Tibial artery (tissue), 4 donors: ENCODE measurements at regions not wholly inside any gene's neighbourhood (a gene's known extent, or its start where the extent isn't known, plus 50 kb on each side); places are given as distances from the start of the nearest gene placed in this dataset.

Experiments
- DNase-seq, 2 donors: peaks; one replicate each; pipeline ENCODE4 v3.0.0-alpha.2; 2019
- H3K27ac ChIP-seq, 2 donors: fragments of 200-600 bp; sonication (generic) in 1 of 2; 1 replicate in 1 of 2; 2 replicates in 1 of 2; pipeline ENCODE4 v1.5.1; 2018 to 2019; ENCODE audit warnings: mild to moderate bottlenecking in 1 of 2
- H3K27me3 ChIP-seq, 2 donors: fragments of 200-600 bp; sonication (generic) in 1 of 2; one replicate each; pipeline versions ENCODE4 v1.5.1 to v1.6.0; 2016 to 2019
- H3K36me3 ChIP-seq, 3 donors: fragments of 200-600 bp; sonication (generic) in 2 of 3; one replicate each; pipeline ENCODE4 v1.5.1; 2016 to 2019; ENCODE audit warnings: mild to moderate bottlenecking in 2 of 3
- H3K4me1 ChIP-seq, 4 donors: fragments of 200-600 bp; sonication (generic) in 2 of 4; 1 replicate in 3 of 4; 2 replicates in 1 of 4; pipeline ENCODE4 v1.5.1; 2016 to 2019
- H3K4me3 ChIP-seq, 2 donors: fragments of 200-600 bp; sonication (generic) in 1 of 2; 1 replicate in 1 of 2; 2 replicates in 1 of 2; pipeline ENCODE4 v1.5.1; 2018 to 2019; ENCODE audit warnings: mild to moderate bottlenecking in 2 of 2
- H3K9me3 ChIP-seq, 3 donors: fragments of 200-600 bp; sonication (generic) in 1 of 3; one replicate each; pipeline ENCODE4 v1.5.1; 2016 to 2019
- intact Hi-C: fragments of 100-400 bp; cut with DNase I; formaldehyde crosslinking; loops from one replicate; pipeline ENCODE4 v1.15.0; 2023; ENCODE audit warnings: low total_unique reads
- TF ChIP-seq, protein P1 (sequence below), 2 experiments: fragments of 200-600 bp in 1 of 2; fragments of 450-650 bp in 1 of 2; IDR thresholded peaks; one replicate each; pipeline ENCODE4 v1.5.1; 2017 to 2019; ENCODE audit warnings: antibody characterized with exemption in 2 of 2, mild to moderate bottlenecking in 1 of 2, moderate library complexity in 1 of 2

DNA sequence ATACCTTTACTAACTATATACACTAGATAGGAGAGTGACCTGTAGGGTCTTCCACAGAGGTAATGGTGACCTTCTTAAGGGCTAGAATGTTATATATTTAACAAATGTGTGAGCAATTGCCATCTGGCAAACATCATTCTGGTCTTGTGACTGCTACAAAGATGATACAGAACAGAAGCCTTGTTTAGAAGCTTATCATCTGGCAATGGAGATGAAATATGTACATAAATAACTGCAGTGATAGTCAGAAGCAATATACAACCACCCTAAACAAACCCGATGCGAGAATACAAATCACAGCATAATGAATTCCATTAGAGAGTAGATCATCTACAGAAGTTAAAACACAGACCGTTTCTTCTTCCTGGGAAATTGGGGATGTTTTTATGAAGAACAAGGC lies 952.7 kb upstream of the SLIT2 start:
- Histone ChIP-seq H3K27me3 (no peaks in the 10 kb centered on the region), H3K9me3 (no peaks in the 10 kb centered on the region), H3K36me3 (no peaks in the 10 kb centered on the region), H3K4me3 (no peak overlapping the region), H3K4me1 (no peaks in the 10 kb centered on the region), H3K27ac (no peak overlapping the region)
- TF ChIP-seq, protein P1, sequence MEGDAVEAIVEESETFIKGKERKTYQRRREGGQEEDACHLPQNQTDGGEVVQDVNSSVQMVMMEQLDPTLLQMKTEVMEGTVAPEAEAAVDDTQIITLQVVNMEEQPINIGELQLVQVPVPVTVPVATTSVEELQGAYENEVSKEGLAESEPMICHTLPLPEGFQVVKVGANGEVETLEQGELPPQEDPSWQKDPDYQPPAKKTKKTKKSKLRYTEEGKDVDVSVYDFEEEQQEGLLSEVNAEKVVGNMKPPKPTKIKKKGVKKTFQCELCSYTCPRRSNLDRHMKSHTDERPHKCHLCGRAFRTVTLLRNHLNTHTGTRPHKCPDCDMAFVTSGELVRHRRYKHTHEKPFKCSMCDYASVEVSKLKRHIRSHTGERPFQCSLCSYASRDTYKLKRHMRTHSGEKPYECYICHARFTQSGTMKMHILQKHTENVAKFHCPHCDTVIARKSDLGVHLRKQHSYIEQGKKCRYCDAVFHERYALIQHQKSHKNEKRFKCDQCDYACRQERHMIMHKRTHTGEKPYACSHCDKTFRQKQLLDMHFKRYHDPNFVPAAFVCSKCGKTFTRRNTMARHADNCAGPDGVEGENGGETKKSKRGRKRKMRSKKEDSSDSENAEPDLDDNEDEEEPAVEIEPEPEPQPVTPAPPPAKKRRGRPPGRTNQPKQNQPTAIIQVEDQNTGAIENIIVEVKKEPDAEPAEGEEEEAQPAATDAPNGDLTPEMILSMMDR (IDR thresholded peaks at IDR 0.05), result no peak
- DNase-seq, result no peak
- intact Hi-C loops, result no loop called here

DNA sequence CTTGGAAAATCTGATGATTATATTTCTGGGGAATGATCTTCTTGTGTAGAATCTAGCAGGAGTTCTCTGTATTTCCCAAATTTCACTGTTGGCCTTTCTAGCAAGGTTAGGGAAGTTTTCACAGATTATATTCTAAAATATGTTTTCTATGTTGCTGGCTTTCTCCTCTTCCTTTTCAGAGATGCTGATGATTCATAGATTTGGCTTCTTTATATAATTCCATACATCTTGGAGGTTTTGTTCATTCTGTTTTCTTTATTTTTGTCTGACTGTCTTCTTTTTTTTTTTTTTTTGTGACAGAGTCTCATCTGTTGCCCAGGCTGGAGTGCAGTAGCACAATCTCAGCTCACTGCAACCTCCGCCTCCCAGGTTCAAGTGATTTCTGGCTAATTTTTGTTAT lies 957.9 kb upstream of the SLIT2 start:
- no peak overlapping the region for H3K4me3 ChIP-seq
- DNase-seq, result no peak
- no peaks in the 10 kb centered on the region for H3K27me3 ChIP-seq
- no peaks in the 10 kb centered on the region for H3K36me3 ChIP-seq
- H3K27ac ChIP-seq, result no peak overlapping the region
- TF ChIP-seq, protein P1 (IDR thresholded peaks at IDR 0.05), result no peak
- H3K4me1 ChIP-seq, result no peaks in the 10 kb centered on the region
- H3K9me3 ChIP-seq, result peaks cover 0 to 10% (median 9%) of the 10 kb centered on the region in 3 donors
- intact Hi-C loops, result no loop called here

DNA sequence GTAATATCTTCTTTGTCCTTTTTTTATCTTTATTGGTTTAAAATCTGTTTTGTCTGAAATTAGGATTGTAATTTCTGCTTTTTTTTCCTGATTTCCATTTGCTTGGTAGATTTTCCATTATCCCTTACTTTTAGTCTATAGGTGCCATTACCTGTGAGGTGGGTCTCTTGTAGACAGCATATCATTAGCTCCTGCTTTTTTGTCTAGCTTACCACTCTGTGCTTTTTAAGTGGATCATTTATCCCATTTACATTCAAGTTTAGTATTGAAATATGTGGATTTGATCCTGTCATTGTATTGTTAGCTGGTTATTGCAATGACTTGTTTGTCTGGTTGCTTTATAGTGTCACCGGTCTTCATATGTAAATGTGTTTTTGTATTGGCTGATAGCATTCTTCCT lies 958.6 kb upstream of the SLIT2 start:
- Histone ChIP-seq H3K36me3 (no peaks in the 10 kb centered on the region), H3K27ac (no peak overlapping the region), H3K4me1 (no peaks in the 10 kb centered on the region), H3K4me3 (no peak overlapping the region), H3K9me3 (peaks cover 0 to 10% (median 9%) of the 10 kb centered on the region in 3 donors), H3K27me3 (no peaks in the 10 kb centered on the region)
- intact Hi-C loops, result no loop called here
- TF ChIP-seq, protein P1 (IDR thresholded peaks at IDR 0.05), result no peak
- DNase-seq, result no peak

DNA sequence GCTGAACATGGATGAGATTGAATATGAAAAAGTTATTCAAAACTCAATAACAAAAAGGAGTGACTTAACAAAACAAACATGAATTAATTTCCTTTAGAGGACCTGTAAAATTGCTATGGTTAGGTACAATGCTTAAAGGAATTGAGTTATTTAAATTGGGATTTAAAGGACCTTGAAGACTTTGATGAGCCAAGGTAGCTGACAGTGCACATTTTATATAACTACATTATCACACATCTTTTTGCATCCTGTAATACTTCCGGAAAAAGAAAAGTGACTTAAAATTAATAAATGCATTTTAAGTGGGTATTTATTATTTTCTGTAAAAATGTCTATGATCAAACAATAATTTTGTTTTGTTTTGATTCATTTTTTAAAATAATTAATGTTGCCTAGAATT lies 964.8 kb upstream of the SLIT2 start:
- Histone ChIP-seq H3K4me3 (no peak overlapping the region), H3K4me1 (no peaks in the 10 kb centered on the region), H3K36me3 (no peaks in the 10 kb centered on the region), H3K27ac (no peak overlapping the region), H3K9me3 (no peaks in the 10 kb centered on the region), H3K27me3 (no peaks in the 10 kb centered on the region)
- TF ChIP-seq, protein P1 (IDR thresholded peaks at IDR 0.05), result no peak
- intact Hi-C loops, result no loop called here
- no peak for DNase-seq

DNA sequence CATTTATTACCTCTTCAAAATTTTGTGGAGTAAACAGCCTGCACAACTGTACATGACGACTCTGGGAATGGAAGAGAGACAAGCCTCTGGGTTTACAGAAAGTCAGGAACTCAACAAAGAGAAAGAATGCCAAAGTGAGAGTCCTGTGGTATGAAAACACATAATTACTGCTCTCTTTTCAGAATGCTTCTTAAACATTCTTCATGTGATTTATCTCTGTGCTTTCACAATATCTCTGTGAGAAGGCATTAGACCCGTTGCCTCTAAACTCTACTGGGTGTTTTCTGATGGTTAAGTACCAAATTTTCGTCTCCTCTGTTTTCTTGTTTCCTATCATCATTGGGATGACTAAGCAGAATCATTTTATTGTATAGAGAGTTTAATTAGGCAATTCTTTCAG lies 966.6 kb upstream of the SLIT2 start:
- intact Hi-C loops, result no loop called here
- TF ChIP-seq, protein P1 (IDR thresholded peaks at IDR 0.05), result no peak
- DNase-seq, result no peak
- no peaks in the 10 kb centered on the region for H3K27me3 ChIP-seq
- no peaks in the 10 kb centered on the region for H3K4me1 ChIP-seq
- no peak overlapping the region for H3K4me3 ChIP-seq
- H3K27ac ChIP-seq, result no peak overlapping the region
- H3K9me3 ChIP-seq, result no peaks in the 10 kb centered on the region
- no peaks in the 10 kb centered on the region for H3K36me3 ChIP-seq

DNA sequence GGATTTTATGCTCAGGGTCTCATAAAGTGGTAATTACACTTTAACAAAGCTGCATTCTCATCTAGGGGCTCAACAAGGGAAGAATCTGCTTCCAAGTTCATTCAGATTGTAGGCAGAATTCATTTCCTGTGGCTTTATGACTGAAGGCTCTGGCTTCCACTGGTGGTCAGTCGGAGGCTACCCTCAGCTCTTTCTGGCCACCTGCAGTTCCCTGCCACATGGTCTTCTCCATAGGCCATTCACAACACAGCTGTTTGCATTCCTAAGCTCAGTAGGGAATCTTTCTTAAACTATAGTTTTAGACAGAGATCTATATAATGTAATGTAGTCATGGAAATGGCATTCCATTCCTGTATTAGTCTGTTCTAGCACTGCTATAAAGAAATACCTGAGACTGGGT lies 973.0 kb upstream of the SLIT2 start:
- TF ChIP-seq, protein P1 (IDR thresholded peaks at IDR 0.05), result no peak
- Histone ChIP-seq H3K4me3 (no peak overlapping the region), H3K27me3 (no peaks in the 10 kb centered on the region), H3K36me3 (no peaks in the 10 kb centered on the region), H3K9me3 (no peaks in the 10 kb centered on the region), H3K4me1 (no peaks in the 10 kb centered on the region), H3K27ac (no peak overlapping the region)
- DNase-seq, result no peak
- intact Hi-C loops, result no loop called here
